Glomerular endothelial cell (primary cell): ENCODE measurements at regions not wholly inside any gene's neighbourhood (a gene's known extent, or its start where the extent isn't known, plus 50 kb on each side); places are given as distances from the start of the nearest gene placed in this dataset.
"Not testable (repeated sequence)": the region's sequence is repeated elsewhere in the genome, so short reads cannot be mapped to it uniquely, and the experiment has no call there.

Source experiments
- DNase-seq: peaks from one replicate; pipeline ENCODE4 v3.0.0-alpha.2; 2011; ENCODE audit warnings: low read depth, low spot score; ENCODE audit errors: extremely low read depth

DNA sequence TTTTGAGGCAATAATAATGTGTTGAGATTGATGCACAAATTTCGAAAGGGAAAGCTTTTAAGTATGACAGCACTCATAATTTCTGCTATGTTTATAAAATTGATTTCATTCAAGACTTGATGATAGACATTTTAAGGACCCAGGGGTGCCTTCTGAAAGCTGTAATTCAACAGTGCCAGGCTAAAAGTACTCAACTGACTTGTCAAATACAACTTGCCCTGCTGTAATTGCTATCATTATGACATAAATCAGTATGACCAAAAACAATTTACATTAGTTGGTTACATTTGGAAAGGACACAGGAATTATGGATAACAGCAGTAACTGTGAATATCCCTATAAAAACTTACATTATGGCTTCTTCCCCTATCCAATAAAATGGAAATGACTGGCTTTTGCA, 178.9 kb downstream of the MMUT start:
- DNase-seq: no peak

DNA sequence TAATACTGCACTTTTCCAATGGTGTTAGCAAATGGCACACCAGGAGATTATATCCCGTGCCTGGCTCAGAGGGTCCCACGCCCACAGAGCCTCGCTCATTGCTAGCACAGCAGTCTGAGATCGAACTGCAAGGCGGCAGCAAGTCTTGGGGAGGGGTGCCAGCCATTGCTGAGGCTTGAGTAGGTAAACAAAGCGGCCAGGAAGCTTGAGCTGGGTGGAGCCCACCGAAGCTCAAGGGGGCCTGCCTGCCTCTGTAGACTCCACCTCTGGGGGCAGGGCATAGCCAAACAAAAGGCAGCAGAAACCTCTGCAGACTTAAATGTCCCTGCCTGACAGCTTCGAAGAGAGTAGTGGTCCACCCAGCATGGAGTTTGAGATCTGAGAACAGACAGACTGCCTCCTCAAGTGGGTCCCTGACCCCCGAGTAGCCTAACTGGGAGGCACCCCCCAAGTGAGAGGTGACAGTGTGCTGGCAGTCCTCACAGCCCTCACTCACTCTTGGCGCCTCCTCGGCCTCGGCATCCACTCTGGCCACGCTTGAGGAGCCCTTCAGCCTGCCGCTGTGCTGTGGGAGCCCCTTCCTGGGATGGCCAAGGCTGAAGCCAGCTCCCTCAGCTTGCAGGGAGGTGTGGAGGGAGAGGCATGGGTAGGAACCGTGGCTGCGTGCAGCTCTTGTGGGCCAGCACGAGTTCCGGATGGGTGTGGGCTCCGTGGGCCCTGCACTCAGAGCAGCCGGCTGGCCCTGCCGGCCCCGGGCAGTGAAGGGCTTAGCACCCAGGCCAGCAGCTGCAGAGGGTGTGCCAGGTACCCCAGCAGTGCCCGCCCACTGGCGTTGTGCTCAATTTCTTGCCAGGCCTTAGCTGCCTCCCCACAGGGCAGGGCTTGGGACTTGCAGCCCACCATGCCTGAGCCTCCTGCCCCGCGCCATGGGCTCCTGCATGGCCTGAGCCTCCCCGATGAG, 188.0 kb downstream of the MMUT start:
- not testable (repeated sequence) for DNase-seq

DNA sequence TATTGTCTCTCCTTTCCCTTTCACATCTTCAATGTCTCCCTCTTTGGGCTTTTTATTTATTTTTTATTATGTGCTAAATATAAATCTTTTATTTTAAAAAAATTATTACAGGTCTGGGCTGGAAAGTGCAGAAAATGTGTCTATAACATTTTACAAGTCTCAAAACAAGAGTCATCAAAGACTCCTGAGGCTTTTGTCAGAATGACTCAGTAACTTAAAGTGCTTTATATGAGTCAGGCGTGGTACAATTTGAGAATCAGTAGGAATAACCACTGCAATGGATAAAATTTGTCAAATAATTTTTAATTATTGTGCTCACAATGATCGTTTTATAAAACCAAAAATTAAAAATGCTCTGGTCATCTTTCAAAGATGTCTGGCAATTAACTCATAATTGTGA, 193.9 kb downstream of the MMUT start:
- DNase-seq: no peak

- DNase-seq: no peak
These were observed 198.1 kb downstream of the MMUT start for GRCh38 chr6:49264909-49265308.

DNA sequence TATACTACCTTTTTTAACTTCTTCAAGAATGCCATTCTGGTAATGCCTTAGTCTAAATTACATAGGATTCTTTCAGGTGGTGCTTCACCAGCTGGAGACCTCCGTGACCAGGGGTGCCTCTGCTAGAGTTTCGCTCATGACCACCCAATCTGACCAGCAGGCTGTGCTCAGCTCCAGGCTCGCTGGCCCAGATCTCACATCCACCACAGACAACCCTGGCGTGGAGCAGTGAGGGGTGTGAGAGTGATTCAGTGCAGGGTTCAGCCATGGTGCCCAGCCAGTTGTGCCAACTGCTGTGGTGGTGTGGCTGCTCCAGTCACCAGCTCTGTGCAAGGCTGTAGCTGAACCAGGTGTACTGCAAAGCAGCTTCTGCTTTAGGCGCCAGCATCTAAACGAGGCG, 198.6 kb downstream of the MMUT start:
- no peak for DNase-seq

- DNase-seq: no peak
These were observed 205.5 kb downstream of the MMUT start for GRCh38 chr6:49257549-49257948.

DNA sequence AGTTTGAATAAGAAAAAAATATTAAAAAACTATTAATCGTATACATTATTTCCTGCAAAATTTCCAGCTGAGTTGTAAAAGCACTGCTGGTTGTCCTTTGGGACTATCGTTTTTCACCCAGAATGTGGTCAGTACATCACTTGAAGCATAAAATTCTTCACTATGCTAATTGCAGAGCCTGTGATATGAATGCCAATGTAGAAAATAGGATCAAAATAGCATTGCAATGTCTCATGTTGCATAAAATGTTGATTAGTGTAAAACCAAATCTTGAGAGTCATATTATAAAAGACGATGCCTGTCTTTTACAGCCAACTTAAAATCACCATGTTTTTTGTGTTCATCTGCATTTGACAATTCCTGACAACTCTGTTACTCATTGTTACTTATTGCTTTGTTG, 207.7 kb downstream of the MMUT start:
- no peak for DNase-seq

- no peak for DNase-seq
These were observed 210.2 kb downstream of the MMUT start for GRCh38 chr6:49252901-49253300.

- no peak for DNase-seq
These were observed 229.6 kb downstream of the MMUT start for GRCh38 chr6:49233483-49233882.

DNA sequence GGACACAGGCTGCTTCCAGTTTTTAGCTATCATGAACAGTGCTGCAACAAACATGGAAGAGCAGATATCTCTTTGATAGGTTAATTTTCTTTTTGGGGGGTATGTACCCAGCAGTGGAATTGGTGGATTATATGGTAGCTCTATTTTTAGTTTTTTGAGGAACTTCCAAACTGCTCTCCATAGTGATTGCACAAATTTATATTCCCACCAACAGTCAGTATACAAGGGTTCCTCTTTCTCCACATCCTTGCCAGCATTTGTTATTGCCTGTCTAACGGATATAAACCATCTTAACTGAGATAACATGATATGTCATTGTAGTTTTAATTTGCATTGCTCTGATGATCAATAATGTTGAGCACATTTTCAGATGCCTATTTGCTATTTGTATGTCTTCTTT, 237.6 kb downstream of the MMUT start:
- DNase-seq: no peak

GRCh38 chr6:49220293-49220692, 242.8 kb downstream of the MMUT start:
- DNase-seq: no peak

GRCh38 chr6:49205526-49205925, 257.5 kb downstream of the MMUT start:
- DNase-seq: no peak

- no peak for DNase-seq
These were observed 260.0 kb downstream of the MMUT start for GRCh38 chr6:49202924-49203536.

DNA sequence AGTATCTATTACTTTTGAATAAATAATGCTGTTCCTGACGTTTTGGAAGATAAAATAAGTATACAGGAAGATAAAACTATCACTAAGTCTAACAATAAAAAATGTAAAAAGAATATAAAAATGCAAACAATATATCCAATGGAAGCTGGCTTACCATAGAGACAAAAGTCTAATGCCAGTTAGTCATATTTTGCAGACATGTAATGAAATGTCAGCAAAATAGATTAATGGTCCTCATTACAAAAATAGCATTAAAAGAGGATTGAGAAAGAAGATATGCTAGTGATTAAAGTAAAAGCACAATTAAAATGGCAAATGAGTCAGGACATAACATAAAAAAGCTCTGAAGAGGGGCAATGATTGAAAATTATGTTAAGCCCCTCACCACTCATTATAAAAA, 265.0 kb downstream of the MMUT start:
- DNase-seq: no peak

DNA sequence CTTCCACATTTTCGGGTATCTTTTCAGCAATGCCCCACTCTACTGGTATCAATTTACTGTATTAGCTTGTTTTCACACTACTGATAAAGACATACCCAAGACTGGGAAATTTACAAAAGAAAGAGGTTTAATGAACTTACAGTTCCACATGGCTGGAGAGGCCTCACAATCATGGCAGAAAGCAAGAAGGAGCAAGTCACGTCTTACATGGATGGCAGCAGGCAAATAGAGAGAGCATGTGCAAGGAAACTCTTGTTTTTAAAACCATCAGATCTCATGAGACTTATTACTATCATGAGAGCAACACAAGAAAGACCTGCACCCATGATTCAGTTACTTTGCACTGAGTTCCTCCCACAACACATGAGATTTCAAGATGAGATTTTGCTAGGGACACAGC, 300.7 kb downstream of the MMUT start:
- DNase-seq: not testable (repeated sequence)

DNA sequence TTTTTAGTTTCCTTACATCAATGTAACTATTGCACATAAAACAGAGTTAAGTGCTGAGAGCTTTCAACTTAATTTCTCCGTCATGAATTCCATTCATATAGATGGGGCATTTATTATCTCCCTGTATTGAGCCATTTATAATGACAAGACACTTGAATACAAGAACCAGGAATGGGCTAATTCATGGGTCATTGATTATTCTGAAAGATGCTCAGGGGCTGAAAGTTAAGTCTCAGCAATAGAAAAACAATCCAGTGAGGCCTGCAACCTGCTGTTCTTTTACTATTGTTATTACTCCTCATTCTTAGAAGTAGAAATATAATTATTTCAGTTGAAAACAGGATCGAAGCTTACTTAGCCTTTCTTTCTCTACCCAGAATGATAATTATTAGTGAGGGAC, 307.7 kb downstream of the MMUT start:
- no peak for DNase-seq

GRCh38 chr6:49151957-49152356, 311.1 kb downstream of the MMUT start:
- no peak for DNase-seq

DNA sequence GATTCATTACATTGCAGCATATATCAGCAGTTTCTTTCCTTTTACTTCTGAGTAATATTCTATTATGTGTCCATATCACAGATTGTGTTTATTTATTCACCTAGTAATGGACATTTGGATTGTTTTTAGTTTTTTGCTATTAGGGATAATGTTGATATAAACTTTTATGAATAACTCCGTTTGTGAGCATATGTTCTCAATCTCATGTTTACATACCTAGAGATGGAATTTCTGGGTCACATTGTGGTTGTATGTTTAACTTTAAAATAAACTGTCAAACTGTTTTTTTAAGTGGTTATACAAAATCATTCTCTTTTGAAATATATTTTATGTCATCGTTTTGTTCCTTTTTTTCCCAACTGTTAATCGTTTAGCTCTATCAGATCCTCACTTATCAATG, 311.6 kb downstream of the MMUT start:
- no peak for DNase-seq

GRCh38 chr6:49151033-49151432, 312.0 kb downstream of the MMUT start:
- no peak for DNase-seq

GRCh38 chr6:49145280-49145679, 317.8 kb downstream of the MMUT start:
- DNase-seq: no peak

GRCh38 chr6:49142421-49143151, 320.5 kb downstream of the MMUT start:
- DNase-seq: no peak

DNA sequence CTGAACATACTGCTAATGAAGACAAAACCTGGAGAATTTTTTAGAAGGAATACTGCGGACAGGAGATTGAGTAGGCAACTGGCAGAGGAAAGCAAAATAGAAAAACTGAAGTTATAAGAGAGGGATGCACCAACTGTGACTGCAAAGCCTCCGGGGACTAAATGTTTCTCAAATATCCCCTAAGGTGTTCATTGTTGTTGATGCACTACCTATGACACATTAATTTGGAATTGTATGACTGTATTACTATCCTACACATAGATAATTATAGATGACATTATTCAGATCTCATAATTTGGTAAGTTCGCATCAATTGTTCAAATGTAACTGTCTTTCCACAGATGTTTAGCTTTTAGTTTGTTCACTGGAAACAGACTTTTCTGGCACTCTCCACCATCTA, 341.1 kb downstream of the MMUT start:
- DNase-seq: no peak
